Lower leg skin (tissue), 4 donors: ENCODE measurements at regions not wholly inside any gene's neighbourhood (a gene's known extent, or its start where the extent isn't known, plus 50 kb on each side); places are given as distances from the start of the nearest gene placed in this dataset.
"Not testable (repeated sequence)": the region's sequence is repeated elsewhere in the genome, so short reads cannot be mapped to it uniquely, and the experiment has no call there.

Experiments used
- DNase-seq, 2 donors: peaks; one replicate each; pipeline ENCODE4 v3.0.0-alpha.2; 2019; ENCODE audit warnings: low spot score in 2 of 2
- H3K4me3 ChIP-seq: fragments of 200-600 bp; sonication (generic); 2 replicates; pipeline ENCODE4 v1.5.1; 2017; ENCODE audit warnings: mild to moderate bottlenecking, low read depth; ENCODE audit not compliant: poor library complexity, severe bottlenecking
- CTCF ChIP-seq, 3 donors: fragments of 450-650 bp; IDR thresholded peaks; one replicate each; pipeline ENCODE4 v1.5.1; 2016; ENCODE audit warnings: antibody characterized with exemption in 3 of 3, mild to moderate bottlenecking in 3 of 3, moderate library complexity in 2 of 3
- POLR2A ChIP-seq, 2 donors: fragments of 450-650 bp; IDR thresholded peaks; one replicate each; pipeline ENCODE4 v1.6.1; 2016 to 2017; ENCODE audit warnings: antibody characterized with exemption in 2 of 2, mild to moderate bottlenecking in 1 of 2, moderate library complexity in 1 of 2
- WGBS, 2 donors: methylation state at CpG; one replicate each; pipeline ENCODE4 v1.1.5; 2018; 5-methylcytosine and 5-hydroxymethylcytosine counted together
- intact Hi-C: fragments of 100-400 bp; cut with DNase I; formaldehyde crosslinking; loops from one replicate; pipeline ENCODE4 v1.15.0; 2023; ENCODE audit warnings: low total_unique reads

DNA sequence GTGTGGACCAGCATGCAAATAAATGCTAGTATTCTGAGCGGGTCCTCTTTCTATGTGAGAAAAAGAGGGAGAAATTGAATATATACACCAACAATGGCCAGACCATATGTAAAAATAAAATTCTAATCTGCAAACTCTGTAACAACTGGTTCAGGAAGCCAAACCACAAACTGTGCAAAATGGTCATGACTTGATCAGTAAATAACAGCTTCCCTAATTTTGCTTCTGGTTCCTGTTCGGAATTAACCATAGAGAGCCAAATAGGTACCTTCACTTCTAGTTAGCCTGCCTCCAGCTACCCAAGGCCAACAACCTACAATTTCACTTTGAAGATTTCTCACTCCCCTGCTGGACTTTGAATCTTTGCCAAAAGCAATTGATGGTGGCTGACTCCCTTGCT, 1313.2 kb downstream of the ADGRL3 start:
- DNase-seq, result no peak
- 66 to 76% methylated on average over 2 of the region's 2 CpGs for WGBS, 2 donors
- no peak overlapping the region for H3K4me3 ChIP-seq
- TF ChIP-seq CTCF (IDR thresholded peaks at IDR 0.05) (no peak), POLR2A (IDR thresholded peaks at IDR 0.05) (no peak)
- intact Hi-C loops, result no loop called here

DNA sequence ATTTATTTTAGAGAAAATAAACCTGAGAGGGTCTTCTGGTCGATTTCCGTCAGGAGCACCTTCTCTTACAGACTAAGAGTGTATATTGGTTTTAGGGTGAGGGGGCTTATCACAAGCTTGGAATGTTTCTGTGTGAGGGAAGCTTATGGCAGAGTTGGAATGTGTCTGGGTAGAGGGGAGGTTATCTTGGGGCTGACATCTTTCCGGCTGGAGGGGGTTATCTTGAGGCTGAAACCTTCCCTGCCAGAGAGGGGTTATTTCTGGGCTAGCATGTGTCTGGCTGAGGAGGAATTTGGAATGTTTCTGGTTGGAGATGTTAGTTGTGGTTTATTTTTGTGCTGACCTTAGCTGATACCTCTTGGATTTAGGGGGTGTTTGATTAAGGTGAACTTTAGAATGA, 1312.1 kb downstream of the ADGRL3 start:
- 78 to 84% methylated on average over 3 of the region's 3 CpGs for WGBS, 2 donors
- no peak overlapping the region for H3K4me3 ChIP-seq
- intact Hi-C loops, result no loop called here
- DNase-seq, result no peak
- TF ChIP-seq CTCF (IDR thresholded peaks at IDR 0.05) (no peak), POLR2A (IDR thresholded peaks at IDR 0.05) (no peak)

GRCh38 chr4:62510228-62510627, 1310.1 kb downstream of the ADGRL3 start:
- H3K4me3 ChIP-seq, result no peak overlapping the region
- DNase-seq, result no peak
- intact Hi-C loops, result no loop called here
- TF ChIP-seq CTCF (IDR thresholded peaks at IDR 0.05) (no peak), POLR2A (IDR thresholded peaks at IDR 0.05) (no peak)
- WGBS, 2 donors, result 90 to 91% methylated on average over 13 of the region's 13 CpGs

DNA sequence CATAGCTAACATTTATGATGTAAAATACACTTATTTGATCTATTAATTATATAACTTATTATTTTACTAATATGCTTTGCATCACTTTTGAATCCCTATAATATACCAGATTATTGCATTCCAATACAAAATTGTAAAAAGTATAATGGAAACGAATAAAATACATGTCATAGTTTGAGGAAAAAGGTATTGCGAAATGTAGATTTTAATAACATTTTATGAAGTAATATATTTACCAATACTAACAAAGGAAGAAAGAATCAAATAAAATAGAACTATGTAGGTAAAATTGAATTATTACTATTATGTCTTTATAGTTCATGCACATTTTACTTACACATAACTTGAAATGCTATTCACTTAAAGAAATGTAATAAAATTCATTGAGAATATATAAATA, 1300.2 kb downstream of the ADGRL3 start:
- intact Hi-C loops, result no loop called here
- DNase-seq, result no peak
- 85 to 87% methylated on average over 2 of the region's 2 CpGs for WGBS, 2 donors
- no peak overlapping the region for H3K4me3 ChIP-seq
- no peak for TF ChIP-seq CTCF (IDR thresholded peaks at IDR 0.05)
- TF ChIP-seq POLR2A (IDR thresholded peaks at IDR 0.05), result no peak

DNA sequence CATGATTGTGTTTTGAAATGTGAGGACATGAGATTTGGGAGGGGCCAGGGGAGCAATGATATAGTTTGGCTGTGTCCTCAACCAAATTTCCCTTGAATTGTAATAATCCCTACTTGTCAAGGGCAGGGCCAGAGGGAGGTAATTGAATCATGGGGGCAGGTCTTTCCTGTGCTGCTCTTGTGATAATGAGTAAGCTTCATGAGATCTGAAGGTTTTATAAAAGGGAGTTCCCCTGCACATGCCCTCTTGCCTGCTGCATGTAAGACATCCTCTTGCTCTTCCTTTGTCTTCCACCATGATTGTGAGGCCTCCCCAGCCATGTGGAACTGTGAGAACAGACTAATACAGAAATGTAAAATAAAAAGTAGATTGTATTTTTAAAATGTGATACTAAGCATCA, 1294.9 kb downstream of the ADGRL3 start:
- DNase-seq, result no peak
- H3K4me3 ChIP-seq, result no peak overlapping the region
- TF ChIP-seq CTCF (IDR thresholded peaks at IDR 0.05), result no peak
- TF ChIP-seq POLR2A (IDR thresholded peaks at IDR 0.05), result no peak
- intact Hi-C loops, result no loop called here

DNA sequence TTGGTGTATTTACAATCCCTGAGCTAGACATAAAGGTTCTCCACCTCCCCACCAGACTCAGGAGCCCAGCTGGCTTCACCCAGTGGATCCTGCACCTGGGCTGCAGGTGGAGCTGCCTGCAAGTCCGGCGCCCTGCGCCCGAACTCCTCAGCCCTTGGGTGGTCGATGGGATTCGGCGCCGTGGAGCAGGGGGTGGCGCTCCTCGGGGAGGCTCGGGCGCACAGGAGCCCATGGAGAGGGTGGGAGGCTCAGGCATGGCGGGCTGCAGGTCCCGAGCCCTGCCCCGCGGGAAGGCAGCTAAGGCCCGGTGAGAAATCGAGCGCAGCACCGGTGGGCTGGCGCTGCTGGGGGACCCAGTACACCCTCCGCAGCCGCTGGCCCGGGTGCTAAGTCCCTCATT, 1291.6 kb downstream of the ADGRL3 start:
- H3K4me3 ChIP-seq, intact Hi-C loops, DNase-seq: not testable (repeated sequence)
- WGBS, 2 donors, result 98% methylated on average over 14 to 21 of the region's 24 CpGs
